ENCODE measurements at regions not wholly inside any gene's neighbourhood (a gene's known extent, or its start where the extent isn't known, plus 50 kb on each side); places are given as distances from the start of the nearest gene placed in this dataset.

DNA sequence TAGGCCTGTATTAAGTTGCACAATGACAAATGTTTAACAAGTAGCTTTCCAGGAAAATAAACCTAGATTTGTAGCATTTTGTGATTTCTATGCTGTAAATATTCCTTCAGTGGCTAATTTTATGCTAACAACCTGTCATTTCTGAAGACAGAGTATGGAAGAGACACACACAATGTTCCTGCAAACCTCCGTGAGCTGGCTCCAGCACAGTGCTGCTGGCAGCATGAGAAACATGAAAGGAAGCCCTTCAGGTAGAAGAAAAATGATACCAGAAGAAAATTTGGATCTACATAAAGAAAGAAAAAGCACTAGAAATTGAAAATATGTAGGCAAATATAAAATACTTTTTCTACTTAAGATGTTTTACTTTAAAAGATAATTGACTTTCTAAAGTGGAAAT lies 69.5 kb upstream of the CTTNBP2 start:
- no peak overlapping the region for H3K4me3 ChIP-seq (replicated peaks; ENCODE audit: low read depth, low read length)
- TF ChIP-seq CTCF (IDR thresholded peaks at IDR 0.05; ENCODE audit: insufficient read depth, low read length, poor library complexity, severe bottlenecking), result no peak
- no peaks in the 10 kb centered on the region for H3K27me3 ChIP-seq (replicated peaks; ENCODE audit: control insufficient read depth, insufficient read depth, low read length)
- no peak for DNase-seq (ENCODE audit: extremely low read depth, insufficient read length)
- no peaks in the 10 kb centered on the region for H3K36me3 ChIP-seq (ENCODE audit: control insufficient read depth, insufficient read depth, low read length)

- no peak overlapping the region for H3K4me3 ChIP-seq (replicated peaks; ENCODE audit: low read depth, low read length)
- no peaks in the 10 kb centered on the region for H3K36me3 ChIP-seq (ENCODE audit: control insufficient read depth, insufficient read depth, low read length)
- TF ChIP-seq CTCF (IDR thresholded peaks at IDR 0.05; ENCODE audit: insufficient read depth, low read length, poor library complexity, severe bottlenecking), result no peak
- H3K27me3 ChIP-seq (replicated peaks; ENCODE audit: control insufficient read depth, insufficient read depth, low read length), result no peaks in the 10 kb centered on the region; the same call in 1 of the 2 replicates
- no peak for DNase-seq (ENCODE audit: extremely low read depth, insufficient read length)
Measured at GRCh38 chr7:117944886-117945285, 71.6 kb upstream of the CTTNBP2 start.

DNA sequence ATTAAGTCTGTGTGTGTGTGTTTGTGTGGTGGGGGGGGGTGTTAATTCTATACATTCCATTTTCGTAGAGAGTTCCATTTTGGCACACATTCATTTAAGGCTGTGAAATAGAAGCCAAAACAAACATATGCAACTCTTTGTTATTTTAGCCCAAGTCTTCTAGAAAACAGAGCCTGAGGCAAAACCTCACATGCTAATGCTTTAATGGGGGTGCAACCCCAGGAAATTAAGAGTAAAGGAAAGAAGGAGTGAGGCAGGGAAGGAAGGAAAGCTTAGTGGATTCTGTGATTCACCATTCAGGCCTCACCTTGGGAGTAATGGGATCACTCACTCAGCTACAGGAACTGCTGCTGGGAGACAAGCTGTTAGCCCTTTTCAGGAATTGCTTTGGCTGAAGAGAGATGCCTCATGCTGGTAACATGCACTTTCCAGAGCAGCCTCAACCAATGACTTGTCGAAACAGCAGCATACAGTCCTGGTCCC lies 73.0 kb upstream of the CTTNBP2 start:
- no peak for DNase-seq (ENCODE audit: extremely low read depth, insufficient read length)
- no peaks in the 10 kb centered on the region; the same call in 1 of the 2 replicates for H3K27me3 ChIP-seq (replicated peaks; ENCODE audit: control insufficient read depth, insufficient read depth, low read length)
- no peak overlapping the region for H3K4me3 ChIP-seq (replicated peaks; ENCODE audit: low read depth, low read length)
- no peaks in the 10 kb centered on the region for H3K36me3 ChIP-seq (ENCODE audit: control insufficient read depth, insufficient read depth, low read length)
- no peak for TF ChIP-seq CTCF (IDR thresholded peaks at IDR 0.05; ENCODE audit: insufficient read depth, low read length, poor library complexity, severe bottlenecking)

DNA sequence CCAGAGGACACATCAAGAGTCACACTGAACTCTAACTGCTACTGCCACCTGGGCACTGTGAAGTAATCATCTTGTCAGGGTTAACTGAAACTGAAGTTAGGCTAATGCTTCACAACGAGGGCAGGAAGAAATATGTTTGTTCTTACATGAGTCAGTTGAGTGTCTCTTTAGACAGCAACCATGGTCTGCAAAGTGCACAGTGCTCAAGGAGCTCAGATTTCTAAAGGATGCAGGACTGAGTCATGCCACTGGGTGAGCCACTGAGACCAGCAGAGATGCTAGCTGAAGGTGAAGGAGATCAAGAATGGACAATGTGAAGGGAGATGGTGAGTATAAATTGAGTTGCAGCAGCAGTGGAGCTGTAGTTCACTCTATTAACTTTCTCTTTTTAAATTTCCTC lies 76.0 kb upstream of the CTTNBP2 start:
- H3K4me3 ChIP-seq (replicated peaks; ENCODE audit: low read depth, low read length), result no peak overlapping the region
- H3K27me3 ChIP-seq (replicated peaks; ENCODE audit: control insufficient read depth, insufficient read depth, low read length), result no peaks in the 10 kb centered on the region; the same call in 1 of the 2 replicates
- peak; percentile 8 for TF ChIP-seq CTCF (IDR thresholded peaks at IDR 0.05; ENCODE audit: insufficient read depth, low read length, poor library complexity, severe bottlenecking)
- DNase-seq (ENCODE audit: extremely low read depth, insufficient read length), result no peak
- no peaks in the 10 kb centered on the region for H3K36me3 ChIP-seq (ENCODE audit: control insufficient read depth, insufficient read depth, low read length)

GRCh38 chr7:117950601-117951260 lies 77.5 kb upstream of the CTTNBP2 start:
- no peak for DNase-seq (ENCODE audit: extremely low read depth, insufficient read length)
- TF ChIP-seq CTCF (IDR thresholded peaks at IDR 0.05; ENCODE audit: insufficient read depth, low read length, poor library complexity, severe bottlenecking), result no peak
- Histone ChIP-seq H3K27me3 (replicated peaks; ENCODE audit: control insufficient read depth, insufficient read depth, low read length) (no peaks in the 10 kb centered on the region; the same call in 1 of the 2 replicates), H3K4me3 (replicated peaks; ENCODE audit: low read depth, low read length) (no peak overlapping the region), H3K36me3 (ENCODE audit: control insufficient read depth, insufficient read depth, low read length) (no peaks in the 10 kb centered on the region)
